Activated T-cell treated with anti-CD3 and anti-CD28 coated beads for 24 hours (primary cell): ENCODE measurements at regions not wholly inside any gene's neighbourhood (a gene's known extent, or its start where the extent isn't known, plus 50 kb on each side); places are given as distances from the start of the nearest gene placed in this dataset.

Experiments used
- DNase-seq: peaks from one replicate; pipeline ENCODE4 v3.0.0-alpha.2; 2020; ENCODE audit warnings: low read depth

DNA sequence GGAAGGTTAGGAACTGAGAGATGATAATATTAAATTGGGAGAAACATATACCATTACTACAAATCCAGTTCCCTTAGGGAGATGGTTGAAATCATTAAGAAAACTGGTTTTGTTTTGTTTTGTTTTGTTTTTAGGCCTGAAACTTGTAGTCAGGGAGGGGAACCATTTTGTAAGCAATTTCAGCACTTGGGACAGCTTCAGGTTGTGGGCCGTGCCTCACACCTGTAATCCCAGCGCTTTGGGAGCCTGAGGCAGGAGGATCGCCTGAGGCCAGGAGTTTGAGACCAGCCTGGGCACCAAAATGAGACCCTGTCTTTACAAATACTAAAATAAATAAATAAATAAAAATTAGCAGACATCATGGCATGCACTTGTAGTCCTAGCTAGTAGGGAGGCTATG, 694.3 kb upstream of the NR5A2 start:
- DNase-seq, result no peak

DNA sequence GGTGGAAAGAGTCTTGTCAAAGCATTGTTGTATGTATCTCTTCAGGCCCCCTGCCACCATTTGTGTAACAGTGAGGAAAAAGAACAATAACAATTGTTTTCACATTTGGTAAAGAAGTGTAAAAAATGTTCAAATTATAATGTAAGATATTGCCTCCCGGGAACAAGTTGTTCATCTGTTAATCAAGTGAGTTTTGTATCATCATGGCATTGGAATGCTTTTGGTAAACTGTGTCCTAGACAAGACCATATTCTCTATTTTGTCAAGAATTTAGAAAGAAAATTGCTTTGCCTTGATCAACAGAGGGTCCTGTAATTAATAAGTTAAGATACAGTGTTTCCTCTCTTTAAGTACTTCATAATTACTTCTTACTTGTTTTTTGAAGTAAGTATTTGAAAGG, 692.0 kb upstream of the NR5A2 start:
- no peak for DNase-seq

DNA sequence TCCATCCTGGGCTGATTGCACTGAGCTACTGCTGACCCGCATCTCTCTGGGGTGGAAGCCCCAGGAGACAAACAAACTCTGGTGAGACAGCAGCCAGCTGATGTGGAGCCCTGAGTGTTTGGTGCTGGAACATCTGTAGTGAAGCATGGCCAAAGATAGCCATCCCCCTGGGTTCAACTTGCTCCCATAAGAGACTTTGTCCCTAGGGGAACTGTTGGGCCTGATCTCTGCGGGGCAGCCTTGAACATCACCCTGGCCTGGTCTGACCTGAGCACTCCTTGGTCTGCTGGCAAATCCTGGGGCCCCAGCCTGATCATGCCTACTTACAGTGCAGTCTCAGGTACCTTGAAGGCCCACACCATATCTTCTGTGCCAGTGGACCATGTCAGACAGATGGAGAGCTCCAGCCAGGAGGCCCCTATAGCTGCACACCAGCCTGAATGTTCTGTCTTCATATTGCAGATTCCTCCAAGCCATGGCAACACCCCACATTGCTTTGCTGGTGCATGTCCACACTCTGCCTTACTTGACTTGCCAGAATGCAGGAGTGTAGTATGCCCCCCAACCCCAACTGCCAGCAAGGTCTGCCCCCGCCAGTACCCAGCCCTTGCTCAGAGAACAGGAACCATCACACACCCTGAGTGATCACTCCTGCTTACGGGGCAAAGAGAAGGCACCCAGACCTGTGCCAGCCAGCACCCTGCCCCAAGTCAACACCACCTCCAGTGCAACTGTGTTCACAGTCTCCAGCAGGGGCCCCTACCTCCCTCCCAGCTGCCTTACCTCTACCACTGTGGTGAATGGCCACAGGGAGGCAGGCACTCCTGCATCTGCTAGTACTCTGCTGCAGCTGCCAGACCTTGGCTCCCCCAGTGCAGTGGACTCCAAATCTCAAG, 690.5 kb upstream of the NR5A2 start:
- DNase-seq, result no peak

DNA sequence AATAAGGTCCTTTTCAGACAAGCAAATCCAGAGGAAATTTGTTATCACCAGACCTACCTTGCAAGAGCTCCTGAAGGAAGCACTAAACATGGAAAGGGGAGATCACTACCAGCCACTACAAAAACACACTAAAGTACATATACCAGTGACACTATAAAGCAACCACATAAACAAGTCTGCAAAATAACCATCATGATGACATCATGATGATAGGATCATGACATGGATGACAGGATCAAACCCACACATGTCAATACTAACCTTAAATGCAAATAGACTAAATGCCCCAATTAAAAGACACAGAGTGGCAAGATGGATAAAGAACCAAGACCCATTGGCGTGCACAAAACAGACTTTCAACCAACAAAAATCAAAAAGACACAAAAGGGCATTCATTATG, 688.8 kb upstream of the NR5A2 start:
- DNase-seq, result no peak

DNA sequence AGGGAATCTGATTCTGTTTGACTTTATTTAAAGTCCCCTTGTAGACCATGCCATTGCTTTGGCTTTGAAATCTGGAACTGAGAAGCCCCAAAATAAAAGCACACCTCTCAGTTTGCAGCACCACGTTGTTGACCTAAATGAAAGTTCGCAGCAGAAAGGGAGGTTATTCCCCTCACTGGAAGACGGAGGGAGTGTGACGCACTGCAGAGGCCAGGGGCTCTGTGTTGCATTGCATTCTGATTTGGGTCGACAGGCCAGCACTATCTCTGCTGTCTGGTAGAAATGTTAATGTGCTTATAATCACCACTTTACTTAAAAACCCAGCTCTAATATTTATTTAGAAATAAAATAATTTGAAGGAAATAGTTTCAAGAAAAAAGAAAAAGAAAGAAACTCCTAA, 675.2 kb upstream of the NR5A2 start:
- no peak for DNase-seq

DNA sequence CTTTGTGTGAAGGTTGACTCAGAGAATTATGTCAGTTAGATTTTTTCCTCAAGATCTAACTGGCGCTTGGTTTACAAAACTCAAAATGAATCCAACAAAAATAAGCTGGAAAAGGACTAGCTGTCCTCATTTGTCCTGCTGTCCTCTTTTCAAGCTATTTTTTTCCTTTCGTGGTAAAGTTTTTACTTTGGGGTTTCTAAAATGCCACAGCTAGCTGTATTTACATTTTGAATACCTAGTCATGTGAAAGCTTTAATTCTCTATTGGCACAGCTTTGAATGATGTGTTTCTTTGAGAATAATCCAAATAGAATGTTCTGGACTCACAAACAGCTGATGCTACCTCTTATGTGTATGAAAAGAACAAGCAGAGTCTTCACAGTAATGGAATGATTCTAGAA, 673.6 kb upstream of the NR5A2 start:
- no peak for DNase-seq

- DNase-seq, result no peak
Measured at GRCh38 chr1:199356561-199356960, 670.9 kb upstream of the NR5A2 start.

DNA sequence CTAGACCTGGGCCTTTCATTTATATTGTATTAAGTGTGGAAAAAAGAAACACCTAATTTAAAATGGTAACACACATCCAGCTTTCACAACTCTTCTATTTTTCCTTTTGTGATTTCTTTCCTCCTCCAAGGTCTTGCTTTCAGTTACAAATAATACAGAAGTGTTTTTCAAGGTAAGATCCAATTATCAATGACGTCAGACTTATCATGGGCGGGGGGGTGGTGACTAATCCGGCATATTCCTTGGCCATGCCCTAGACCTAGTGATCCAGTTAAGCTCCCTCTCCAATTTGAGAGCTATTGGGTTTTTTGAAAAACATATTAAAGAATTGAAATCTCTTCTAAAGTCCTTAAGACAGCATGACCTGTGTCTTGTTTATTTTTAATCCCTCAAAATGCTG, 669.9 kb upstream of the NR5A2 start:
- DNase-seq, result no peak

GRCh38 chr1:199362996-199363395, 664.5 kb upstream of the NR5A2 start:
- no peak for DNase-seq

- DNase-seq, result no peak
Measured at GRCh38 chr1:199373139-199373538, 654.4 kb upstream of the NR5A2 start.

GRCh38 chr1:199377211-199377610, 650.3 kb upstream of the NR5A2 start:
- DNase-seq, result no peak

DNA sequence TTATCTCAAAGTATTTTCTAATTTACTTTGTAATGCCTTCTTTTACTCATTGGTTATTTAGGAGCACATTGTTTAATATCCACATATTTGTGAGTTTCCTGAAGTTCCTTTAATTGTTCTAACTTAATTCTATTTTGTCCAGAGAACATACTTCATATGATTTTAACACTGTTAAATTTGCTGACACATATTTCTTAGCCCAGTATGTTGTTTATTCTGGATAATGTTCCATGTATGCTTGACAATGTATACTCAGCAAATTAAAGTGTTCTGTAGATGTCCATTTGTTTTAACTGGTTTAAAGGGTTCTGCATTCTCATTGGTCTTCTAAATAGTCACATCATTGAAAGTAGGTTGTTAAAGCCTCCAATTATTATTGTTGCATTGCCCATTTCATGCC, 643.7 kb upstream of the NR5A2 start:
- DNase-seq, result no peak

GRCh38 chr1:199394856-199395255, 632.7 kb upstream of the NR5A2 start:
- DNase-seq, result no peak

- no peak for DNase-seq
Measured at GRCh38 chr1:199396456-199396855, 631.1 kb upstream of the NR5A2 start.

DNA sequence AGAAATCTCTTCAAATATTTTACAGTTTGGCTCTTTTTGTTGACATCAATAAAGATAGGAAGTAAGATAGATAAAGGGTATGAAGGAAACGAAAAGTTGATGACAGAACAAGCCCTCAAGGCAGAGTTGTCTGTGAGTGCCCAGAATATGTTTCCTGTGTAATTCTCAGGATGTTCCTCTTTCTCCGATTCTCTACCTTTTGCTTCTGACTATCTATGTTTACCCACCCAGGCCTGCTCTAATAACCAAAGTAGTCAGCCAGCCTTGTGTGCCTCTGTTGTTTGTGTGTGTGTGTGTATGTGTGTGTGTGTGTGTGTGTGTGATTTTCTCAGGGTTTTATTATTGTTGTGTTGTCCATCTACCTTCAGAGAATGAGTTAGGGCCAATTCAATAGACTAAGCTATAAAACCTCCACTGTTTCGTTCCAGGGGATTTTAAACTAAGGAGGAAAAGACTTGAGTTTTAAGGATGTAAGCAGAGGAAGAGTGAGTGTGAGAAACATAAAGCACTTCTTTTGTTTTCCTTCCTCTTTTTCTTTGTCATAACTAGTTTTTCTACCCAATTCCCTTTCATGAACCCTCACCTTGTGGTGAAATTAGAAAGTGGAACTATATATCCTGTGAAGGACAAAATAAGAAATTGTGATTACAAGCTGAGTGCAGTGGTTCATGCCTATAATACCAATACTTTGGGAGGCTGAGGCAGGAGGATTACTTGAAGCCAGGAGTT, 627.4 kb upstream of the NR5A2 start:
- DNase-seq, result no peak

DNA sequence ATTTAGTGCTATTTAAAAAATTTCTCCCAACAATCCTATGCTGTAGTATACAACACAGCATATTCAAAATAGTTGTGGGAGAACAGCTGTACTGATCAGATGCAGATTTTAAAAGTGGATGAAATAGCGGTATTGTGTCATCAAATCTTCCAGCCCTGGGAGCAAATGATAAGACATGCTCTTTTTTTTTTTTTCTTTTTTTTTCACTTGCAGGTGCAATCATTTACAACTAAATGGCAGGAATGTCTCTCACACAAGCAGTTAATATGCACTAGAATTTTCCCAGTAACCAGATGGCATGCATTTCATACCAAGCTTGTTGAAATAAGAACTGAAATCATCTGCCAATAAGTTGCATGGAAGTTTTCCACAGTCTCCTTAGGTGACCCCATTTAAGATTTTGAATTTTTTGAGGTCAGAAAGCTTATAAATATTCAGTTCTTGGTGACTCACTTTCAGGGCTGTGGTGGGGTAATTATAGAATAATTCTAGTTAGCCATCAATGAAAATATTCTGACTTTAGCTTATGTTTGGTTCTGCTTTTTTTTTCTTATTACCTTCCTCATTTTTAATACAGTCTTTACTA, 623.9 kb upstream of the NR5A2 start:
- no peak for DNase-seq

DNA sequence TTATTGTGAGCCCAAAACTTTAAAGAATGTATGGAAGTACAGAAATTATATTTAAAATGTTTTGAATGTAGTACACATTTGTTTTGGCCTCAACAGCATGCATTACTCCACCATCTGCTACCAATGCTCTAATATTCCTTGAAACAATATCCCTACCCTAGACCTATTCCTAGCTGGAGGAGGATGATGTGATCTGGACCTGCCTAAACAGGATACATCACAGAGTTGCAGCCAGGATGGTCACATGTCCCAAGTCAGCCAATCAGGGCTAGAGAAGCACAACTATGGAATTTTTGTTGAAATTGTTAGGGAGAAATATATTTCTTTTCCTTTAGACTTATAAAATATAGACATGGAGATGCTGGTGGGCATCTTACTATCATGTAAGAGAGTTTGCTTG, 623.3 kb upstream of the NR5A2 start:
- no peak for DNase-seq

- DNase-seq, result no peak
Measured at GRCh38 chr1:199404976-199405375, 622.5 kb upstream of the NR5A2 start.

GRCh38 chr1:199405634-199406196, 621.8 kb upstream of the NR5A2 start:
- DNase-seq, result no peak

DNA sequence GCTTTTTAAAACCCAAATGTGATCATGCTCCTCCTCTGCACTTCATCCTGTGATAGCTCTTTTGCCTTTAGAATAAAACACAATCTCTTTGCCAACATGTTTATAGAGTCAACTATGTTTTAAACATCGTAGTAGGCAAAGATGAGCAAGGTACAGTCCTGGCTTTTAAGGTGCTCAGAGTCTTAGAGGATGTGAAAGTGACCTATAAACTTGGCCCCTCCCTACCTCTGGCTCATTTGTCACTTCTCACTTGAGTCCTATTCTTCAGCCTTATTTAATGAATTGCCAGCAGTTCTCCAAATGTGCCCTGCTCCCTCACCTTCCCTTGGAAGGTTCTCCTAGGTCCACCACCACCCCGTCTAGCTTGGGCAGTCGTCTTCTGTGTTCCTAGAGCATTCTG, 617.0 kb upstream of the NR5A2 start:
- no peak for DNase-seq

DNA sequence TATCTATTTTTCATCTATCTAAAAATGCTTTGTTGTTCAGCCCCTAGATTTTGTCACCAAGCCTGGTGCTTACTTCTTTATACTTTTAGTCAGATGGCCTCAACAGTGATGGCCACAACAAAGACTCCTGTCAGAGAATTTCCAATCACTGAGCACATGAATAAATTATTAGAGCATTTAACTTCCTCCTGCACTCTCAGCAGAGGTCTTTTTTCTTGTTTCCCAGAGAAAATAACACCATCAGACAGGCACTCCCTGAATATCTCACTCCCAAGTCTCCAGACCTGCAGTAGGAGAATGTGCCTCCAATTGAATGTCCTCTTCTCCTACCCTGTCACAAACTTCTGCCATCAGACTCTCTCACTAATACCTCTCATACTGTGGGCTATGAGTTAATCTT, 616.0 kb upstream of the NR5A2 start:
- no peak for DNase-seq

GRCh38 chr1:199422206-199422605, 605.3 kb upstream of the NR5A2 start:
- DNase-seq, result no peak

DNA sequence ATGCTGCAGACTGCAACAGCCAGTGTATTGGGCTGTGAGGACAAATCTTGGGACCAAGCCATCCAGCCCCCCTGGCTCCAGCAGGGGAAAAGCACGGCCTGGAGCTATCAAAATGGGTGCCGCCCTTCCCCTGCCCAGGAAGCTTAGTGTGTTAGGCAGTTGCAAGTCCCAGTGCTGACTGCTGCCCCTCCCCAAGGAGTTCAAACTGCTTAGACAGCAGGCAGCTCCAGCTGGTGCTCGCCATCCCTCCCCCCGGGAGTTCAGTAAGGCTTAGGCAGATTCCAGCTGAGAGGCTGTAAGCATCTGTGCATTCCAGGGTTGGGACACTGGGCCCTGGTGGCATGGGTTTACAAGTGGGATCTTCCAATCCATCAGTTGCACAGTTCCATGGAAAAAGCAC, 579.6 kb upstream of the NR5A2 start:
- DNase-seq, result no peak
